Nephron progenitor cell (in vitro differentiated cells): ENCODE measurements at regions not wholly inside any gene's neighbourhood (a gene's known extent, or its start where the extent isn't known, plus 50 kb on each side); places are given as distances from the start of the nearest gene placed in this dataset.
A peak's percentile ranks its signal among the peaks of the same experiment; 100 is the strongest.

Experiments
- DNase-seq: peaks from one replicate; pipeline ENCODE4 v3.0.0; 2021
- H3K27ac Mint-ChIP-seq: 2 replicates; pipeline ENCODE4 v1.8.0; 2021; ENCODE audit warnings: mild to moderate bottlenecking, moderate library complexity, mixed read lengths
- H3K27me3 Mint-ChIP-seq: 2 replicates; pipeline ENCODE4 v1.8.0; 2021; ENCODE audit warnings: mild to moderate bottlenecking, low read depth, mixed read lengths; ENCODE audit not compliant: poor library complexity
- H3K36me3 Mint-ChIP-seq: 2 replicates; pipeline ENCODE4 v1.8.0; 2021; ENCODE audit warnings: low read depth, mixed read lengths
- H3K4me1 Mint-ChIP-seq: 2 replicates; pipeline ENCODE4 v1.8.0; 2021; ENCODE audit warnings: mixed read lengths
- H3K4me3 Mint-ChIP-seq: 2 replicates; pipeline ENCODE4 v1.8.0; 2021; ENCODE audit warnings: mild to moderate bottlenecking, moderate library complexity, mixed read lengths
- H3K9me3 Mint-ChIP-seq: 2 replicates; pipeline ENCODE4 v1.8.0; 2021; ENCODE audit warnings: mild to moderate bottlenecking, moderate library complexity, mixed read lengths
- CTCF ChIP-seq: fragments of 200-600 bp; sonication (generic); IDR thresholded peaks from 2 replicates; pipeline ENCODE4 v1.5.0; 2021; ENCODE audit warnings: antibody characterized with exemption

DNA sequence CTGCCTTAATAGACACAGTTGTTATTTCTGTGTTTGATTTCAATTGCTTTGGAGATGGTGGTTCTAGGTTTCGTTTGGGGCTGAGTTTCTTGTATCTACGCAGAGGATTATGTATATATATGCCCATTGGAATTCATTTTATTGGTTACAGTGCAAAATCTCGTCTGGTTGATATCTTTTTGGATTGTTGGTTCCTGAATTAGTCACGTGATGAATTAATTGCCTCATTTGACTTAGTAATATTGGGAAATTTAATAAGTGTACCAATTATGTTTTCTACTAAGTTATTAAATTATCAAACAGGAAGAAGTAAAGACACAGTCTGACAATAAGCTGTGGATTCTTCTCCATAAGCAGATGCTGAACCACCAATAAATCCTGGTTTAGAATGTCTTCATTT lies 467.9 kb upstream of the TENM3 start:
- Mint-ChIP-seq H3K27me3 (no peaks in the 10 kb centered on the region), H3K9me3 (peaks cover 6% of the 10 kb centered on the region), H3K27ac (no peak overlapping the region), H3K4me1 (no peaks in the 10 kb centered on the region), H3K36me3 (no peaks in the 10 kb centered on the region), H3K4me3 (no peak overlapping the region)
- DNase-seq, result no peak
- TF ChIP-seq CTCF, result no peak

GRCh38 chr4:181776264-181777054 lies 466.7 kb upstream of the TENM3 start:
- no peaks in the 10 kb centered on the region for H3K4me1 Mint-ChIP-seq
- no peak for DNase-seq
- no peaks in the 10 kb centered on the region for H3K36me3 Mint-ChIP-seq
- no peak for TF ChIP-seq CTCF
- no peak overlapping the region for H3K4me3 Mint-ChIP-seq
- no peak overlapping the region for H3K27ac Mint-ChIP-seq
- no peaks in the 10 kb centered on the region for H3K27me3 Mint-ChIP-seq
- peaks cover 17% of the 10 kb centered on the region for H3K9me3 Mint-ChIP-seq

DNA sequence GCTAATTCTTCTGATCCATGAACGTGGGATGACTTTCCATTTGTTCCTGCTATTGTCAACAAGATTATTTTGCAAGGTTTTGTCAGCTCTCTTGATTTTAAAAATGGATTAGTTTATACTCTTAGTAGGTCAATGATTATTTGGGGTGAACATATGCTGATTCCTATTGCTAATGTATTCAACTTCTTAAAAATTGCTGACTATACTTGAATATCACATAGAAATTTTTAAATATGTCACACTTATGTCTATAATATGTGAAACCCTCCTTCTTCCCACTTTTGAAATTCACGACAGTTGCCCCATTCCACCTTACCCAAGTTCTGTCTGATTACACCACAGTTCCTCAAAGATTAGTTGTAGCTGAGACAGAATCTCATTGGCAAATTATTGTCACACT lies 465.7 kb upstream of the TENM3 start:
- no peak for DNase-seq
- no peak overlapping the region for H3K27ac Mint-ChIP-seq
- peaks cover 4% of the 10 kb centered on the region for H3K27me3 Mint-ChIP-seq
- no peak for TF ChIP-seq CTCF
- H3K4me1 Mint-ChIP-seq, result no peaks in the 10 kb centered on the region
- H3K4me3 Mint-ChIP-seq, result no peak overlapping the region
- peaks cover 24% of the 10 kb centered on the region for H3K9me3 Mint-ChIP-seq
- H3K36me3 Mint-ChIP-seq, result no peaks in the 10 kb centered on the region

GRCh38 chr4:181784881-181785280 lies 458.3 kb upstream of the TENM3 start:
- DNase-seq, result no peak
- H3K4me3 Mint-ChIP-seq, result no peak overlapping the region
- H3K27me3 Mint-ChIP-seq, result peaks cover 6% of the 10 kb centered on the region
- peaks cover 35% of the 10 kb centered on the region for H3K9me3 Mint-ChIP-seq
- peaks cover 26% of the 10 kb centered on the region for H3K4me1 Mint-ChIP-seq
- peak overlapping the region; percentile 5 for H3K27ac Mint-ChIP-seq
- no peaks in the 10 kb centered on the region for H3K36me3 Mint-ChIP-seq
- no peak for TF ChIP-seq CTCF

DNA sequence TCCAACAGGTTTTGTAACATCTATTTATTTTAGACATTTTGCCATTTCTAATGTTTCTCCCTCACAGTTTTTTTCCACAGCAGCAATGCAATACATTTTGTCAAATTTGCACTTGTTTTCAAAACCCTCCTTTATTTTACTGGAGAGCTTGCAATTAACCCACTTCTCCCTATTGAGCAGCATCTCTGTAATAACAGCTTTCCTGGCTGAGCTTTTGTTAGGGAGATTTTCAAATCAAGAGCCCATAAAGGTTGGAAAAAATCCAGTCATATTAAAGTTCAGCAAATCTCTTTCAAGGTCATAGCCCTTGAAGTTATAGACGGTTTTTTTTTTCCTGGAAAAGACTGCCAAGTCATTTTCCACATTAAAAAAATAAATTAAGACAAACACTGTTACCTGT lies 450.6 kb upstream of the TENM3 start:
- Mint-ChIP-seq H3K36me3 (no peaks in the 10 kb centered on the region), H3K4me1 (peaks cover 21% of the 10 kb centered on the region), H3K27ac (no peak overlapping the region), H3K4me3 (no peak overlapping the region), H3K27me3 (no peaks in the 10 kb centered on the region), H3K9me3 (peaks cover 16% of the 10 kb centered on the region)
- TF ChIP-seq CTCF, result no peak
- DNase-seq, result no peak

GRCh38 chr4:181793096-181793495 lies 450.1 kb upstream of the TENM3 start:
- no peak for TF ChIP-seq CTCF
- no peak overlapping the region for H3K4me3 Mint-ChIP-seq

More at GRCh38 chr4:181793096-181793495, 450.1 kb upstream of the TENM3 start:
- Mint-ChIP-seq H3K27me3 (no peaks in the 10 kb centered on the region), H3K4me1 (peaks cover 17% of the 10 kb centered on the region), H3K27ac (no peak overlapping the region), H3K36me3 (no peaks in the 10 kb centered on the region), H3K9me3 (peaks cover 16% of the 10 kb centered on the region)
- peak; percentile 4 for DNase-seq
